ENCODE measurements at regions not wholly inside any gene's neighbourhood (a gene's known extent, or its start where the extent isn't known, plus 50 kb on each side); places are given as distances from the start of the nearest gene placed in this dataset.

- TF ChIP-seq, protein P1, sequence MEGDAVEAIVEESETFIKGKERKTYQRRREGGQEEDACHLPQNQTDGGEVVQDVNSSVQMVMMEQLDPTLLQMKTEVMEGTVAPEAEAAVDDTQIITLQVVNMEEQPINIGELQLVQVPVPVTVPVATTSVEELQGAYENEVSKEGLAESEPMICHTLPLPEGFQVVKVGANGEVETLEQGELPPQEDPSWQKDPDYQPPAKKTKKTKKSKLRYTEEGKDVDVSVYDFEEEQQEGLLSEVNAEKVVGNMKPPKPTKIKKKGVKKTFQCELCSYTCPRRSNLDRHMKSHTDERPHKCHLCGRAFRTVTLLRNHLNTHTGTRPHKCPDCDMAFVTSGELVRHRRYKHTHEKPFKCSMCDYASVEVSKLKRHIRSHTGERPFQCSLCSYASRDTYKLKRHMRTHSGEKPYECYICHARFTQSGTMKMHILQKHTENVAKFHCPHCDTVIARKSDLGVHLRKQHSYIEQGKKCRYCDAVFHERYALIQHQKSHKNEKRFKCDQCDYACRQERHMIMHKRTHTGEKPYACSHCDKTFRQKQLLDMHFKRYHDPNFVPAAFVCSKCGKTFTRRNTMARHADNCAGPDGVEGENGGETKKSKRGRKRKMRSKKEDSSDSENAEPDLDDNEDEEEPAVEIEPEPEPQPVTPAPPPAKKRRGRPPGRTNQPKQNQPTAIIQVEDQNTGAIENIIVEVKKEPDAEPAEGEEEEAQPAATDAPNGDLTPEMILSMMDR (IDR thresholded peaks at IDR 0.05 in 2 of 3, conservative IDR thresholded peaks at IDR 0.05 in 1 of 3; ENCODE audit: borderline replicate concordance in 1 of 3, insufficient read depth in 1 of 3, low read depth in 2 of 3, low read length in 2 of 3): no peak
- TF ChIP-seq SIN3A (IDR thresholded peaks at IDR 0.05; ENCODE audit: low read depth) (no peak), POLR2AphosphoS5 (IDR thresholded peaks at IDR 0.05; ENCODE audit: low read depth, low read length) (no peak), POLR2A (IDR thresholded peaks at IDR 0.05; ENCODE audit: borderline replicate concordance, extremely low read depth, insufficient read depth, insufficient read length) (no peak), EZH2phosphoT487 (IDR thresholded peaks at IDR 0.05; ENCODE audit: borderline replicate concordance) (no peak), SRF (IDR thresholded peaks at IDR 0.05; ENCODE audit: low read depth) (no peak)
- TF ChIP-seq, protein P2, sequence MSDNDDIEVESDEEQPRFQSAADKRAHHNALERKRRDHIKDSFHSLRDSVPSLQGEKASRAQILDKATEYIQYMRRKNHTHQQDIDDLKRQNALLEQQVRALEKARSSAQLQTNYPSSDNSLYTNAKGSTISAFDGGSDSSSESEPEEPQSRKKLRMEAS (IDR thresholded peaks at IDR 0.05): no peak
Measured at GRCh38 chr5:114238771-114239313, 123.0 kb upstream of the KCNN2 start.
